ENCODE measurements at regions not wholly inside any gene's neighbourhood (a gene's known extent, or its start where the extent isn't known, plus 50 kb on each side); places are given as distances from the start of the nearest gene placed in this dataset.

GRCh38 chr5:33370466-33370859, 70.3 kb upstream of the TARS1 start:
- TF ChIP-seq CTCF (conservative IDR thresholded peaks at IDR 0.05) (no peak), ZFX (IDR thresholded peaks at IDR 0.05) (no peak)
